K562 (cell line): ENCODE measurements at regions not wholly inside any gene's neighbourhood (a gene's known extent, or its start where the extent isn't known, plus 50 kb on each side); places are given as distances from the start of the nearest gene placed in this dataset.

Source experiments
- EP300 ChIP-seq: IDR thresholded peaks from 2 replicates; pipeline ENCODE4 v1.6.1; 2012; ENCODE audit warnings: low read length, improper control_type of control experiment
- EZH2 ChIP-seq: IDR thresholded peaks from 2 replicates; pipeline ENCODE4 v1.6.1; 2012; ENCODE audit warnings: low read depth, mild to moderate bottlenecking, inconsistent platforms, low read length, borderline replicate concordance
- POLR2AphosphoS5 ChIP-seq: IDR thresholded peaks from 2 replicates; pipeline ENCODE4 v1.6.1; 2011; ENCODE audit warnings: mild to moderate bottlenecking, low read depth, low read length, moderate library complexity; ENCODE audit not compliant: control insufficient read depth, insufficient read depth
- PREB ChIP-seq: sonication (generic); formaldehyde crosslinking; IDR thresholded peaks from 2 replicates; pipeline ENCODE4 v1.8.1; 2023; ENCODE audit warnings: mild to moderate bottlenecking, missing genetic modification reagents
- SP1 ChIP-seq: sonication (generic); formaldehyde crosslinking; IDR thresholded peaks from 2 replicates; pipeline ENCODE4 v1.8.1; 2022; ENCODE audit warnings: mild to moderate bottlenecking, missing genetic modification reagents
- YY1 ChIP-seq, 3 experiments: IDR thresholded peaks; 2 replicates each; pipeline ENCODE4 v1.6.1; 2011; ENCODE audit warnings: low read length in 2 of 3, mild to moderate bottlenecking in 2 of 3, moderate library complexity in 2 of 3, borderline replicate concordance in 1 of 3, control low read depth in 1 of 3, low read depth in 1 of 3; ENCODE audit not compliant: insufficient read depth in 3 of 3, insufficient replicate concordance in 2 of 3, control insufficient read depth in 1 of 3, insufficient read length in 1 of 3; ENCODE audit errors: extremely low read depth in 1 of 3
- TF ChIP-seq, protein P1 (sequence below): fragments of 250-450 bp; sonication (Bioruptor Pico); IDR thresholded peaks from 2 replicates; pipeline ENCODE4 v1.5.0; 2020; ENCODE audit warnings: mild to moderate bottlenecking, borderline replicate concordance
- TF ChIP-seq, protein P2 (sequence below): sonication (generic); formaldehyde crosslinking; IDR thresholded peaks from 2 replicates; pipeline ENCODE4 v1.9.0; 2022; ENCODE audit warnings: mild to moderate bottlenecking, missing genetic modification reagents

- no peak for TF ChIP-seq PREB (CRISPR knock-in tag)
- TF ChIP-seq EZH2: no peak
- no peak for TF ChIP-seq EP300
- no peak for TF ChIP-seq YY1 (IDR thresholded peaks at IDR 0.05; ENCODE audit: borderline replicate concordance in 1 of 3, control insufficient read depth in 1 of 3, extremely low read depth in 1 of 3, insufficient read depth in 3 of 3, insufficient read length in 1 of 3, insufficient replicate concordance in 2 of 3, low read depth in 1 of 3, low read length in 2 of 3)
- TF ChIP-seq, protein P1, sequence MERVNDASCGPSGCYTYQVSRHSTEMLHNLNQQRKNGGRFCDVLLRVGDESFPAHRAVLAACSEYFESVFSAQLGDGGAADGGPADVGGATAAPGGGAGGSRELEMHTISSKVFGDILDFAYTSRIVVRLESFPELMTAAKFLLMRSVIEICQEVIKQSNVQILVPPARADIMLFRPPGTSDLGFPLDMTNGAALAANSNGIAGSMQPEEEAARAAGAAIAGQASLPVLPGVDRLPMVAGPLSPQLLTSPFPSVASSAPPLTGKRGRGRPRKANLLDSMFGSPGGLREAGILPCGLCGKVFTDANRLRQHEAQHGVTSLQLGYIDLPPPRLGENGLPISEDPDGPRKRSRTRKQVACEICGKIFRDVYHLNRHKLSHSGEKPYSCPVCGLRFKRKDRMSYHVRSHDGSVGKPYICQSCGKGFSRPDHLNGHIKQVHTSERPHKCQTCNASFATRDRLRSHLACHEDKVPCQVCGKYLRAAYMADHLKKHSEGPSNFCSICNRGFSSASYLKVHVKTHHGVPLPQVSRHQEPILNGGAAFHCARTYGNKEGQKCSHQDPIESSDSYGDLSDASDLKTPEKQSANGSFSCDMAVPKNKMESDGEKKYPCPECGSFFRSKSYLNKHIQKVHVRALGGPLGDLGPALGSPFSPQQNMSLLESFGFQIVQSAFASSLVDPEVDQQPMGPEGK (CRISPR knock-in tag): no peak
- TF ChIP-seq, protein P2, sequence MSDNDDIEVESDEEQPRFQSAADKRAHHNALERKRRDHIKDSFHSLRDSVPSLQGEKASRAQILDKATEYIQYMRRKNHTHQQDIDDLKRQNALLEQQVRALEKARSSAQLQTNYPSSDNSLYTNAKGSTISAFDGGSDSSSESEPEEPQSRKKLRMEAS: no peak
- TF ChIP-seq POLR2AphosphoS5: no peak
- TF ChIP-seq SP1: no peak
Measured at GRCh38 chr1:4402032-4402431, 252.4 kb upstream of the AJAP1 start.
